ENCODE measurements at regions not wholly inside any gene's neighbourhood (a gene's known extent, or its start where the extent isn't known, plus 50 kb on each side); places are given as distances from the start of the nearest gene placed in this dataset.

DNA sequence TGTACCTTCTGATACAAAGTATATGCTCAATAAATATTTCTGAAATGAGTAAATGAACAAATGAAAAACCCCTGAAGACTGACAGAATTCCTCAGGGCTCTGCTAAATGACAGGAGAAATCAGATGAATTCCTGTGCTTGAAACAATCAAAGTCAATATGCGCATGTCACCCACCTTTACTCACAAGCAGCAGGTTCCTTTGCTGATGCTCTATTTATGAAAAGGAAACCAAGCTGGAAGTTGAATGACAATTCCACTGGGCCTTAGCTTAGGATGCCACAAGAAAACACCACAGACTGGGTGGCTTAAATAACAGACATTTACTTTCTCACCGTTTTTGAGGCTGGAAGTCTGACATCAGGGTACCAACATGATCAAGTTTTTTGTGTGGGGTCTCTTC lies 477.5 kb upstream of the TEX13C start:
- Mint-ChIP-seq H3K27me3 (ENCODE audit: unreplicated experiment) (no peaks in the 10 kb centered on the region), H3K27ac (ENCODE audit: unreplicated experiment) (no peak overlapping the region), H3K4me1 (ENCODE audit: low read depth, unreplicated experiment) (peaks cover 5% of the 10 kb centered on the region), H3K36me3 (ENCODE audit: unreplicated experiment) (no peaks in the 10 kb centered on the region), H3K9me3 (ENCODE audit: unreplicated experiment) (no peaks in the 10 kb centered on the region), H3K4me3 (ENCODE audit: unreplicated experiment) (no peak overlapping the region)
- TF ChIP-seq, protein P1, sequence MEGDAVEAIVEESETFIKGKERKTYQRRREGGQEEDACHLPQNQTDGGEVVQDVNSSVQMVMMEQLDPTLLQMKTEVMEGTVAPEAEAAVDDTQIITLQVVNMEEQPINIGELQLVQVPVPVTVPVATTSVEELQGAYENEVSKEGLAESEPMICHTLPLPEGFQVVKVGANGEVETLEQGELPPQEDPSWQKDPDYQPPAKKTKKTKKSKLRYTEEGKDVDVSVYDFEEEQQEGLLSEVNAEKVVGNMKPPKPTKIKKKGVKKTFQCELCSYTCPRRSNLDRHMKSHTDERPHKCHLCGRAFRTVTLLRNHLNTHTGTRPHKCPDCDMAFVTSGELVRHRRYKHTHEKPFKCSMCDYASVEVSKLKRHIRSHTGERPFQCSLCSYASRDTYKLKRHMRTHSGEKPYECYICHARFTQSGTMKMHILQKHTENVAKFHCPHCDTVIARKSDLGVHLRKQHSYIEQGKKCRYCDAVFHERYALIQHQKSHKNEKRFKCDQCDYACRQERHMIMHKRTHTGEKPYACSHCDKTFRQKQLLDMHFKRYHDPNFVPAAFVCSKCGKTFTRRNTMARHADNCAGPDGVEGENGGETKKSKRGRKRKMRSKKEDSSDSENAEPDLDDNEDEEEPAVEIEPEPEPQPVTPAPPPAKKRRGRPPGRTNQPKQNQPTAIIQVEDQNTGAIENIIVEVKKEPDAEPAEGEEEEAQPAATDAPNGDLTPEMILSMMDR (IDR thresholded peaks at IDR 0.05; ENCODE audit: partially characterized antibody, unreplicated experiment): no peak
- DNase-seq: no peak

DNA sequence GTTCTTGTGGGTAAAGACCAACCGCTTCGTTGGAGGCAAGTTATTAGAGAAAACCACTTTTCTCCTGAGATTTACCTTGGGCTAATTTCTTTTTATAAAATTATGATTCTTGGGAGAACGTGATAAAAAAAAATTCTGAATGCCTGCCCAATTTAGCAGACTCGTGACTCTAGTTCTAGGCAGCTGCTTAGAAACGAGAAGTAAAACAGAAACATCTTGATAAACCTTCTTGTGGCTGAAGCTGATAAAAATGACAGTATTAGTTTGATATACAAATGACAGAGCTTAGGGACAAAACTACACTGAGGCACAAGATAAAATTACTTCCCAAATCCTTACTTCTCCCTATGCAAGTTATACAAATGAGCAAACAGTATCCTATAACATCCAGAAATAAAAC lies 458.9 kb upstream of the TEX13C start:
- H3K9me3 Mint-ChIP-seq (ENCODE audit: unreplicated experiment): no peaks in the 10 kb centered on the region
- H3K4me1 Mint-ChIP-seq (ENCODE audit: low read depth, unreplicated experiment): no peaks in the 10 kb centered on the region
- peaks cover 5% of the 10 kb centered on the region for H3K36me3 Mint-ChIP-seq (ENCODE audit: unreplicated experiment)
- no peak for DNase-seq
- TF ChIP-seq, protein P1 (IDR thresholded peaks at IDR 0.05; ENCODE audit: partially characterized antibody, unreplicated experiment): no peak
- no peaks in the 10 kb centered on the region for H3K27me3 Mint-ChIP-seq (ENCODE audit: unreplicated experiment)
- no peak overlapping the region for H3K4me3 Mint-ChIP-seq (ENCODE audit: unreplicated experiment)
- no peak overlapping the region for H3K27ac Mint-ChIP-seq (ENCODE audit: unreplicated experiment)

DNA sequence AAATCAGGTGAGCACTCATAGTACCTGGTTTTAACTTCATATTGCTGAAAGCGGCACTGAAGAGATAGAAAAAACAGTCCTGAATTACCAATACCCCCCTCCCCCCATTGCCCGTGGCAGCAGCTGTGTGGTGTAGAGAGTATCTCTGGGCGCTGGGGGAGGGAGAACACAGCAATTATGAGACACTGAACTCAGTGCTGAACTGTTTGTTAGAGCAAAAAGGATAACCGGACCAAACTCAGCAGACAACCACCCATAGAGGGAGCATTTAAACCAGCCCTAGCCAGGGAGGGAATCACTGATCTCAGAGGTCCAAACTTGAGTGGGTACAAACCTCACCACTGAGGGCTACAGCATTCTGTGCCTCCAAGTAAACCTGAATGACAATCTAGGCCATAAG lies 457.4 kb upstream of the TEX13C start:
- H3K27me3 Mint-ChIP-seq (ENCODE audit: unreplicated experiment): peaks cover 1% of the 10 kb centered on the region
- TF ChIP-seq, protein P1 (IDR thresholded peaks at IDR 0.05; ENCODE audit: partially characterized antibody, unreplicated experiment): no peak
- peaks cover 5% of the 10 kb centered on the region for H3K36me3 Mint-ChIP-seq (ENCODE audit: unreplicated experiment)

DNA sequence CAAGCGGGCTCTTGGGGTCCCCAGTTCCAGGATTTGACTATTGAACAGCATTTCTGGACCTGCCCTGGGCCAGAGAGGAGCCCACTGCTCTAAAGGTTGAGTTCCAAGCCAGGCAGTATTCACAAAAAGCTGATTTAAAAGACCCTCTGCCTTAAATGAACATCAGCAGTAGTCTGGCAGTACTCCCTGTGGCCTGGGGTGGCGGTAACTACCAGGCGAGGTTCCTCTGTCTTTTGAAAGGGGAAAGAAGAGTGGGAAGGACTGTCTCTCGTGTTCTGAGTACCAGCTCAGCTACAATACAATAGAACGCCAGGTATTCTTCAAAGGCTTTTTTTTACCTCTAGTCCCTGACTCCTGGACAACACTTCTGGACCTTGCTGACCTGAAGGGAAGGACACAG lies 456.4 kb upstream of the TEX13C start:
- H3K9me3 Mint-ChIP-seq (ENCODE audit: unreplicated experiment): no peaks in the 10 kb centered on the region
- H3K27ac Mint-ChIP-seq (ENCODE audit: unreplicated experiment): no peak overlapping the region
- peaks cover 5% of the 10 kb centered on the region for H3K36me3 Mint-ChIP-seq (ENCODE audit: unreplicated experiment)
- no peak for DNase-seq
- TF ChIP-seq, protein P1 (IDR thresholded peaks at IDR 0.05; ENCODE audit: partially characterized antibody, unreplicated experiment): no peak
- peaks cover 1% of the 10 kb centered on the region for H3K27me3 Mint-ChIP-seq (ENCODE audit: unreplicated experiment)
- no peak overlapping the region for H3K4me3 Mint-ChIP-seq (ENCODE audit: unreplicated experiment)
- no peaks in the 10 kb centered on the region for H3K4me1 Mint-ChIP-seq (ENCODE audit: low read depth, unreplicated experiment)

More for the DNA sequence above, 457.4 kb upstream of the TEX13C start:
- DNase-seq: no peak
- Mint-ChIP-seq H3K9me3 (ENCODE audit: unreplicated experiment) (no peaks in the 10 kb centered on the region), H3K27ac (ENCODE audit: unreplicated experiment) (no peak overlapping the region), H3K4me3 (ENCODE audit: unreplicated experiment) (no peak overlapping the region), H3K4me1 (ENCODE audit: low read depth, unreplicated experiment) (no peaks in the 10 kb centered on the region)

DNA sequence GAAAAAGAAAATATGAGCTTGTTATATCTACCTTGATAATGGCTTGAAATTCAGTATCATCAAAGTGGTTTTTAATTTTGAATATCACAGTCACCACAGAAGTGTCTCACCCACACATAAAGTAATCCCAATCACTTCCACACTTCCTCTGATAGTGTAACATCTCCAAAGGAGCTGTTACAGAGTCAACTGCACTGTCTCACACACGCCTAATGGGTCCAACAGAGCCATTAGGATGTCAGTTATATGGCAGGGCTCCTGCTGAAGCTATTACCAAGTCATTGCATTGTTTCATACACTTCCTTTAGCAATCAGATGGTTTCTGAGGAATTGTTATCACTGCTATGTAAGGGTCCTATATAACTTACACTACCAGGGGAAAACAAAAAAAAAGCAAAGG lies 432.1 kb upstream of the TEX13C start:
- Mint-ChIP-seq H3K27me3 (ENCODE audit: unreplicated experiment) (peaks cover 2% of the 10 kb centered on the region), H3K9me3 (ENCODE audit: unreplicated experiment) (no peaks in the 10 kb centered on the region), H3K4me3 (ENCODE audit: unreplicated experiment) (no peak overlapping the region), H3K4me1 (ENCODE audit: low read depth, unreplicated experiment) (no peaks in the 10 kb centered on the region), H3K36me3 (ENCODE audit: unreplicated experiment) (no peaks in the 10 kb centered on the region), H3K27ac (ENCODE audit: unreplicated experiment) (no peak overlapping the region)
- TF ChIP-seq, protein P1 (IDR thresholded peaks at IDR 0.05; ENCODE audit: partially characterized antibody, unreplicated experiment): no peak
- DNase-seq: no peak
